Fibroblast of lung (primary cell): ENCODE measurements at regions not wholly inside any gene's neighbourhood (a gene's known extent, or its start where the extent isn't known, plus 50 kb on each side); places are given as distances from the start of the nearest gene placed in this dataset.

Source experiments
- DNase-seq, 2 donors: peaks; one replicate each; pipeline versions ENCODE4 v3.0.0 to v3.0.0-alpha.2; 2010; ENCODE audit warnings: low read depth in 2 of 2
- H2AFZ ChIP-seq: 2 replicates; pipeline ENCODE4 v1.5.1; 2012; ENCODE audit warnings: low read length, control low read depth, inconsistent platforms
- H3K27ac ChIP-seq: 2 replicates; pipeline ENCODE4 v1.5.1; 2011; ENCODE audit warnings: low read length, control low read depth; ENCODE audit not compliant: insufficient read depth
- H3K27me3 ChIP-seq: 2 replicates; pipeline ENCODE4 v1.5.1; 2011; ENCODE audit warnings: mild to moderate bottlenecking, low read length; ENCODE audit not compliant: control insufficient read depth, insufficient read depth
- H3K36me3 ChIP-seq: 2 replicates; pipeline ENCODE4 v1.5.1; 2011; ENCODE audit warnings: low read length; ENCODE audit not compliant: control insufficient read depth, insufficient read depth
- H3K4me1 ChIP-seq: 2 replicates; pipeline ENCODE4 v1.5.1; 2011; ENCODE audit warnings: low read length; ENCODE audit not compliant: control insufficient read depth, insufficient read depth; ENCODE audit errors: extremely low read depth
- H3K4me2 ChIP-seq: 2 replicates; pipeline ENCODE4 v1.5.1; 2011; ENCODE audit warnings: low read length, control low read depth; ENCODE audit not compliant: insufficient read depth; ENCODE audit errors: extremely low read depth
- H3K4me3 ChIP-seq, 4 experiments: fragments of 200-600 bp in 1 of 4; sonication (generic) in 1 of 4; replicated peaks in 1 of 4; 2 replicates each; pipeline ENCODE4 v1.5.1; 2011 to 2016; ENCODE audit warnings: low read length in 4 of 4, low read depth in 3 of 4, mild to moderate bottlenecking in 3 of 4, control low read depth in 2 of 4, inconsistent platforms in 1 of 4, mixed read lengths in 1 of 4; ENCODE audit not compliant: insufficient read depth in 1 of 4; ENCODE audit errors: control extremely low read depth in 1 of 4
- H3K79me2 ChIP-seq: 2 replicates; pipeline ENCODE4 v1.5.1; 2012; ENCODE audit warnings: mild to moderate bottlenecking, low read length, inconsistent platforms; ENCODE audit not compliant: control insufficient read depth, insufficient read depth
- H3K9ac ChIP-seq: 2 replicates; pipeline ENCODE4 v1.5.1; 2011; ENCODE audit warnings: mild to moderate bottlenecking, low read length, control low read depth; ENCODE audit not compliant: insufficient read depth
- H3K9me3 ChIP-seq: 2 replicates; pipeline ENCODE4 v1.5.1; 2012; ENCODE audit warnings: low read depth, low read length; ENCODE audit not compliant: control insufficient read depth, insufficient read depth
- H4K20me1 ChIP-seq: 2 replicates; pipeline ENCODE4 v1.5.1; 2011; ENCODE audit warnings: low read length; ENCODE audit not compliant: control insufficient read depth, insufficient read depth; ENCODE audit errors: extremely low read depth
- EZH2 ChIP-seq: IDR thresholded peaks from 2 replicates; pipeline ENCODE4 v1.5.1; 2012; ENCODE audit warnings: low read length, control low read depth, mild to moderate bottlenecking; ENCODE audit errors: missing control alignments
- TF ChIP-seq, protein P1 (sequence below), 2 donors: IDR thresholded peaks in 1 of 2; conservative IDR thresholded peaks in 1 of 2; 1 replicate in 1 of 2; 2 replicates in 1 of 2; pipeline ENCODE4 v1.5.1; 2011 to 2012; ENCODE audit warnings: low read length in 2 of 2, control low read depth in 1 of 2, inconsistent platforms in 1 of 2, low read depth in 1 of 2, mild to moderate bottlenecking in 1 of 2

- Histone ChIP-seq H3K36me3 (no peaks in the 10 kb centered on the region), H3K27me3 (no peaks in the 10 kb centered on the region), H3K79me2 (no peaks in the 10 kb centered on the region), H3K4me2 (no peak overlapping the region), H3K4me3 (no peak overlapping the region), H2AFZ (no peak overlapping the region), H4K20me1 (no peaks in the 10 kb centered on the region), H3K27ac (no peak overlapping the region), H3K4me1 (no peaks in the 10 kb centered on the region), H3K9me3 (no peaks in the 10 kb centered on the region), H3K9ac (no peak overlapping the region)
- TF ChIP-seq, protein P1, sequence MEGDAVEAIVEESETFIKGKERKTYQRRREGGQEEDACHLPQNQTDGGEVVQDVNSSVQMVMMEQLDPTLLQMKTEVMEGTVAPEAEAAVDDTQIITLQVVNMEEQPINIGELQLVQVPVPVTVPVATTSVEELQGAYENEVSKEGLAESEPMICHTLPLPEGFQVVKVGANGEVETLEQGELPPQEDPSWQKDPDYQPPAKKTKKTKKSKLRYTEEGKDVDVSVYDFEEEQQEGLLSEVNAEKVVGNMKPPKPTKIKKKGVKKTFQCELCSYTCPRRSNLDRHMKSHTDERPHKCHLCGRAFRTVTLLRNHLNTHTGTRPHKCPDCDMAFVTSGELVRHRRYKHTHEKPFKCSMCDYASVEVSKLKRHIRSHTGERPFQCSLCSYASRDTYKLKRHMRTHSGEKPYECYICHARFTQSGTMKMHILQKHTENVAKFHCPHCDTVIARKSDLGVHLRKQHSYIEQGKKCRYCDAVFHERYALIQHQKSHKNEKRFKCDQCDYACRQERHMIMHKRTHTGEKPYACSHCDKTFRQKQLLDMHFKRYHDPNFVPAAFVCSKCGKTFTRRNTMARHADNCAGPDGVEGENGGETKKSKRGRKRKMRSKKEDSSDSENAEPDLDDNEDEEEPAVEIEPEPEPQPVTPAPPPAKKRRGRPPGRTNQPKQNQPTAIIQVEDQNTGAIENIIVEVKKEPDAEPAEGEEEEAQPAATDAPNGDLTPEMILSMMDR (conservative IDR thresholded peaks at IDR 0.05 in 1 of 2, IDR thresholded peaks at IDR 0.05 in 1 of 2; ENCODE audit: low read depth in 1 of 2, low read length in 2 of 2): no peak
- TF ChIP-seq EZH2: no peak
- DNase-seq: no peak
These were observed 425.2 kb upstream of the MIS18BP1 start for GRCh38 chr14:45678163-45678562.

GRCh38 chr14:45673420-45673819 lies 420.4 kb upstream of the MIS18BP1 start:
- Histone ChIP-seq H3K4me1 (no peaks in the 10 kb centered on the region), H3K9me3 (no peaks in the 10 kb centered on the region), H3K27me3 (no peaks in the 10 kb centered on the region), H4K20me1 (no peaks in the 10 kb centered on the region), H3K9ac (no peak overlapping the region), H3K27ac (no peak overlapping the region), H2AFZ (no peak overlapping the region), H3K36me3 (no peaks in the 10 kb centered on the region), H3K4me2 (no peak overlapping the region), H3K4me3 (no peak overlapping the region), H3K79me2 (no peaks in the 10 kb centered on the region)
- TF ChIP-seq EZH2: no peak
- TF ChIP-seq, protein P1 (conservative IDR thresholded peaks at IDR 0.05 in 1 of 2, IDR thresholded peaks at IDR 0.05 in 1 of 2; ENCODE audit: low read depth in 1 of 2, low read length in 2 of 2): no peak
- no peak for DNase-seq

DNA sequence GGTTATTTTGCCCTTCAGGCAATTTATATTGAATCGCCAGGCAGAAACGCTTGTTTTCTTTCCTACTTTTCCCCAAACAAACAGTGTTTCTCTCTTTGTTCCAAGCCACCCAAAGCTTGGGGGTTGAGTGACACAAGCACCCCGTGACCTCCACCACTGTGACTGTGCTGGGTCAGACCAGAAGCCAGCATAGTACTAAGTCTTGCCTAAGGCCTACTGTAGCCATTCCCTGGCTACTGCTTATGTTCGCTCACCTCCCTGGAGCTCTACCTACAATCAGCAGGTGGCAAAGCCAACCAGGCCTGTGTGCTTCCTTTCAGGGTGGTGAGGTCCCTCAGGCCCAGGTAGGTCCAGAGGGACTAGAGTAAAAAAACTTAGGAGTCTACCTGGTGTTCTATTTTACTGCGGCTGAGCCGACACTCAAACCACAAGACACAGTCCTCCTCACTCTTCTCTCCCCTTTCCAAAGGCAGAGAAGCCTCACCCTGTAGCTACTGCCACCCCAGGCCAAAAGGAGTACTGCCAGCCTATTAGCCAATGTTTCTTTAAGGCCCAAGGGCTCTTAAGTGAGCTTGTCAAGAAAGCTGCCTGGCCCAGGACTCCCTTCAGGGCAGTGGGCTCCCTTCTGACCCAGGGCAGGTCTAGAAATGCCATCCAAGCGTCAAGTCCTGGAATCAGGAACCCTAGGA lies 411.8 kb upstream of the MIS18BP1 start:
- H2AFZ ChIP-seq: no peak overlapping the region
- no peaks in the 10 kb centered on the region for H3K27me3 ChIP-seq
- no peak overlapping the region for H3K4me3 ChIP-seq
- H3K79me2 ChIP-seq: no peaks in the 10 kb centered on the region
- no peak overlapping the region for H3K27ac ChIP-seq
- H3K9me3 ChIP-seq: no peaks in the 10 kb centered on the region
- no peaks in the 10 kb centered on the region for H3K36me3 ChIP-seq
- H3K9ac ChIP-seq: no peak overlapping the region
- H4K20me1 ChIP-seq: no peaks in the 10 kb centered on the region
- no peak for DNase-seq
- TF ChIP-seq EZH2: no peak
- TF ChIP-seq, protein P1 (conservative IDR thresholded peaks at IDR 0.05 in 1 of 2, IDR thresholded peaks at IDR 0.05 in 1 of 2; ENCODE audit: low read depth in 1 of 2, low read length in 2 of 2): no peak
- no peak overlapping the region for H3K4me2 ChIP-seq
- H3K4me1 ChIP-seq: no peaks in the 10 kb centered on the region
